ENCODE measurements at regions not wholly inside any gene's neighbourhood (a gene's known extent, or its start where the extent isn't known, plus 50 kb on each side); places are given as distances from the start of the nearest gene placed in this dataset.
"Not testable (repeated sequence)": the region's sequence is repeated elsewhere in the genome, so short reads cannot be mapped to it uniquely, and the experiment has no call there.

DNA sequence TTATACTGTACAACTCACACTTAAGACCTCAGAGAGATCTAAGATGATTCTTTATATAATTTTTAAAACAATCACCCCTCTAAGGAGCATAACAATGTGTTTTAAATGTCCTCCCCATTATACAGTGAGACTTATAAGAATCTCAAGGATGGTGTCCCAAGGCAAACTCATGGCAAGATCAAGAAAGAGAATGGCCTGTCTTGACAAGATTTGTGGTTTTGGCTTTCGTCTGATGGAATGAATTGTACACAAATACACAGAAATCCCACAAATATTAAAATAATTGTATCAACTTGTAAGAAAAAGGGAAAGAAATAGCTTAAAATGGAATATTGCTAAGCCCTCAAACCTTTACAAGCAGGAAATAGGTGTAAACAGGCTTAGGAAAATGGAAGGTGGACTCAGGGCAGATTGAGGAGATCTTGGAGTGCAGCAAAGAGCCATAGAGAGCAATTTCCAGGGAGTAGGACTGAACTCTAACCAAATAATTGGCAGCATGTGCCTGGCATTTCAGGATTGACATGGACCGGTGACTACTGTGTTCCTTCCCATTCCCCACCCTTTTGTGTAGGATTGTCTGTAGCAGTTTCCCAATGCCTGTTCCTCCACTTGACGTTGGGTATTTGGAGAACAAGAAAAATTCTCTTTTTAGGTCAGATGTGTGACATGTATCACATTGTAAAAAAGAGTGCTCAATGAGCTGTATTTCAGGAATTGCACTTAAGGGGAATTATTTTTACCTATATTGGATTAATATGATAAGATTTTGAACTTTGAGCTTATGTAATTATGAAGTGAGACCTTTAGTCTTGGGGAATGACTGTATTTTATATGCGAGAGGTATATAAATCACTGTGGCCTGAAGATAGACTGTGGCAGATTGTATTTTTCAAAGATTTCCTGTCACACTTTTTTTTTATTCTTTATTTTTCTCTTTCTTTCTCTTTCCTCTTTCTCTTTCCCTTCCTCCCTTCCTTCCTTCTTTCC is 317.8 kb upstream of the SLITRK3 start:
- no peak for DNase-seq

DNA sequence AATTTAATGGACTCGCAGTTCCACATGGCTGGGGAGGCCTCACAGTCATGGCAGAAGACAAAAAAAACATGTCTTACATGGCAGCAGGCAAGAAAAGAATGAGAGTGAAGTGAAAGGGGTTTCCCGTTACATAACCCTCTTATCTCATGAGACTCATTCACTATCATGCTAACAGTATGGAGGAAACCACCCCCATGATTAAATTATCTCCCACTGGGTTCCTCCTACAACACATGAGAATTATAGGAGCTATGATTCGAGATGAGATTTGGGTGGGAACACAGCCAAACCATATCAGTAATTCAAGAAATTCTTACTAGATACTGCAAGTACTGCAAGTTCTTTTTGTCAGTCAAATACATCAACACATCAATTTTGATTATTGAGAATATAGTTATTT is 311.4 kb upstream of the SLITRK3 start:
- no peak for DNase-seq

DNA sequence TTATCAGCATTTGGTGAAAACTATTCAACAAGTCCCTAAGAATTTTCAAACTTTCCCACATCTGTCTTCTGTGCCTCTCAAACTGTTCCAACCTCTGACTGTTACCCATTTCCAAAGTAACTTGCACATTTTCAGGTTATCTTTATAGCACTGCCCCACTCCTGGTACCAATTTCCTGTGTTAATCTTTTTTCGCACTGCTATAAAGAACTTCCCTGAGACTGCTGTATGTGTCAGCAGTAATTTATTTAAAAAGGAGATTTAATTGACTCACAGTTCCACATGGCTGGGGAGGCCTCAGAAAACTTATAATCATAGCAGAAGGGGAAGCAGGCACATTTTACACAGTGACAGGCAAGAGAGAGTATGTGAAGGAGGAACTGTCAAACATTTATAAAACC is 310.9 kb upstream of the SLITRK3 start:
- DNase-seq, result no peak

DNA sequence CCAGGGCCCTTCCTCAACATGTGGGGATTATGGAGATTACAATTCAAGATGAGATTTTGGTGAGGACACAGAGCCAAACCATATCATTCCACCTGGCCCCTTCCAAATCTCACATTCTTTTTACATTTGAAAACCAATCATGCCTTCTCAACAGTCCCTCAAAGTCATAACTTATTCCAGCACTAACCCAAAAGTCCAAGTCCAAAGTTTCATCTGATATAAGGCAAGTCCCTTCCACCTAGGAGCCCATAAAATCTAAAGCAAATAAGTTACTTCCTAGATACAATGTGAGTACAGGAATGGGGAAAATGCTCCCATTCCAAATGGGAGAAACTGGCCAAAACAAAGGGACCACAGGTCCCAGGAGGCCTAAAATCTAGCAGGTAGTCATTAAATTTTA is 309.5 kb upstream of the SLITRK3 start:
- no peak for DNase-seq

DNA sequence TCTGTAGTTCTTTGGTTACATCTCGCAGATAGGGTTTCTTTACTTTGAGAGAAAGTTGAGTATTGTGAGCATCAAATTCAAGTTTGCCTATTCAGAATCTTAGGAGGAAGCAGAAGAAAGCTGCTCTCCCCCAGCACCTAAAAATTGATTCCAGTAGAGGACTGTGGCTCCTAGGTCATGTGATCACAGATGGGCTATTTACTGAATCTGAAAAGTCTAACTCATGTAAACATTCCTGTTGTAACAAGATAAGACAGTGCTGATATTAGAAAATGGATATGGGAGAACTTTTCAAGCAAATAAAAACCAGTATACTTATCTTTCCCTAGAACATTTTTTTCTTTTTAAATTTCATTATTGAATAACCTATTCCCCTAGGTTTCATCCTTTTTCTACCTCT is 308.4 kb upstream of the SLITRK3 start:
- no peak for DNase-seq

DNA sequence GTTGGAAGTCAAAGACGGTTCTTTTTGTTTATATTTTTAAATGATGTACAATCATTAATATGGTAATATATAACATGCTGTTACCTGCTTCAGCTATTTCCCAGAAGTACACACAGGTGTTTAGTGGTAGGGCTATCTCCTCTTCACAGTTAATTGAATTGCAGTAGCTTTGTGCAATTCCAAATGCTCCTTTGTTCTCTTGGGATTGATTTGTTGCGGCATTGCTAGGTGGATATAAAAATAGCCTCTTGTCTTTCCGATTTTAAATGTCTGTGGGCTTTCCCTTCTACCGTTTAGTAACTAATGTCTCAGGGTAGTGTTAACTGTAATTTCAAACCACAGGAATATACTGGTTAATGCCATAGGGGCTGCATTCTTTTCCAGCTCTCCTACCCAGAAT is 307.6 kb upstream of the SLITRK3 start:
- DNase-seq, result no peak

DNA sequence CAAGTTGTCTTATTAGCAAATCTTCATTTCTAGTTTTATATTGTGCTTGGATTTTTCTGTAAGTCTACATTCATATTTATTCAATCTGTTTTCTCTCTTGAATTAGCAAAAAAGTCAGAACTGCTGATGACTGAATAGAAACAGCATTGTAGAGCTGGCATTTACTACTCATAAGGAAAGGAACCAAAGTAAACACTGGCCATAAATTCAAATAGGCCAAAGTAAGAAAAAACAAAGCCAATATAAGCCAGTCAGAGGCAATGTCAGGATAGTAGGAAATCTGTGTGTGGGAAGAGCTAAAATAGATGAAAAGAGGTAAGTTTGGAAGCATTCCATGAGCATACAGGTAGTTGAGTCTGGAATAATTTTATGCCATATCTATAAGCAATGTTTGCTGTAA is 307.2 kb upstream of the SLITRK3 start:
- DNase-seq, result no peak

DNA sequence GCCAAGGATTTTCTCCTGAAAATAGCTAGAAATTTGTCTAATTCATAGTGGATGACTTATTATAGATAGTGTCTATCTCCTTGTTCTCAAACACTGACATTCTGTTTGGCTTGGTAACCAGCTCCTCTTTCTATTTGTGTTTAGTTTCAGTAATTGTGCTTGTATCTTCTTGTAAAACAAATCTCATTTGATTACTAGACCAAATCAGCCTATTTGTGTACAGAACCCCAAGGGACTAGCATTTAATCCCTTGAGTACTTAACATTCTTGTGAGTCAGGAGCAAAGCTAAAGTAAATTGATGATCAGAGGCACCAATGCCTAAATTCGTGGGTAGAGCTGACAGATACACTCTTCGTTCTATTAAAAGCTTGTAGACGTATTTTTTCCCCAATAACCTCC is 306.5 kb upstream of the SLITRK3 start:
- no peak for DNase-seq

DNA sequence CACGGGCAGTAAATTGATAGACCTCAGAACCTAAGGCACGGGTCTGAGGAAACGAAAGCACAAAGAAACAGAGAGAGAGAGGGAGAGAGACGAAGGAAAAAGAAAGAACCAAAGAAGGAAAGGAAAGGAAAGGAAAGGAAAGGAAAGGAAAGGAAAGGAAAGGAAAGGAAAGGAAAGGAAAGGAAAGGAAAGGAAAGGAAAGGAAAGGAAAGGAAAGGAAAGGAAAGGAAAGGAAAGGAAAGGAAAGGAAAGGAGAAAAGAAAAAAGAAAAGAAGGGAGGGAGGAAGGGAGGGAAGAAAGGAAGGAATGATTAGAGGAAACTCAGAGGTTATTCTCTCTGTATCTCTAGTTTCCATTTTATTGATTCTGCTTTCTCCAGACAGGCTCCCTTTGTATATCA is 302.6 kb upstream of the SLITRK3 start:
- not testable (repeated sequence) for DNase-seq

DNA sequence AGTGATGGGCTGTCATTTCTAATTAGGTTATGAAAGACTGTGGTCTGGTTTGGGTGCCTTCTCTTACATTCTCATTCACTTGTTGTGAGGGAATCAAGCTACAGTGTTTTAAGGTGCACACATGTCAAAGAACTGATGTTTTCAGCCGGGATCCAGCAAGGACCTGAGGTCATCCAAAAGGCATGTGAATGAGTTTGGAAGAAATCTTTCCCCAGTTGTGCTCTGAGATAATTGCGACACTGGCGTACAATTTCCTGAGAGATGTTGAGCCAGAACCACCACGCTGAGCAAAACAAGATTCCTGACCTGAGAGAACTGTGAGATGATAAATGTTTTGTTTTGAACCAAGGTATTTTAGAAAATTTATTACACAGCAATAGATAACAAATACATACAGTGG is 295.3 kb upstream of the SLITRK3 start:
- DNase-seq, result no peak

DNA sequence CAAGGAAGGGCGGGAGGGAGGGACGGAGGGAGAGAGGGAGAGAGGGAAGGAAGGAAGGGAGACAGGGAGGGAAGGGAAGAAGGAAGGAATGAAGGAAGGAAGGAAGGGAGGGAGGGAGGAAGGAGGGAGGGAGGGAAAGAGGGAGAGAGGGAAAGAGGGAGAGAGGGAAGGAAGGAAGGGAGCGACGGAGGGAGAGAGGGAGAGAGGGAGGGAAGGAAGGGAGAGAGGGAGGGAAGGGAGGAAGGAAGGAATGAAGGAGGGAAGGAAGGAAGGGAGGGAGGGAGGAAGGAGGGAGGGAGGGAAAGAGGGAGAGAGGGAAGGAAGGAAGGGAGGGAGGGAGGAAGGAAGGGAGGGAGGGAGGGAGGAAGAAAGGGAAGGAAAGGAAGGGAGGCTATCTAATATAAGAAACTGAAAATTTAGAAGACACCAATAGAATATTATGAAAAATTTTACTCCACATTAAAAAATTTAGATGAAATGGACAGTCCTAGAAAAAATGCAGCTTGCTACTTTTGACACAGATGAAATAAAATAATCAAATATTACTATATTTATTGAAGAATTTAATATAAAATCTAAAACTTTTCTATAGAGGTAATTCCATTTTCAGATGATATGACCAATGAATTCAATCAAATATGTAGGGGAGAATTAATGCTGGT is 280.3 kb upstream of the SLITRK3 start:
- no peak for DNase-seq

DNA sequence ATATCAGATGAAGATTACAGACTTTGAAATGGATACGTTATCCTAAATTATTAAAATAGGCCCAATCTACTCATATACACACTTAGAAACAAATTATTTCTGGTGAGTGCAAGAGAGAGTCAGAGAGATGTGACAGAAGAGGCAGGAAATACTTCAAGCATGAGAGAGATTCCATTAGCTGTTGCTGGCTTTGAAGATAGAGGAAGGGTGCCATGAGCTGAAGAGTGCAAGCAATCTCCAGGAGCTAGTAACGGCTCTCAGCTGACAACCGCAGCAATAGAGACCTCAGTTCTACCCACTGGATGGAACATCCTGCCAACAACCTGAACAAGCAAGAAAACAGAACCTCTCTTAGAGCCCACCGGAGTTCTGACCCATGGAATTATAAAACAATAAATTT is 270.7 kb upstream of the SLITRK3 start:
- DNase-seq, result no peak

DNA sequence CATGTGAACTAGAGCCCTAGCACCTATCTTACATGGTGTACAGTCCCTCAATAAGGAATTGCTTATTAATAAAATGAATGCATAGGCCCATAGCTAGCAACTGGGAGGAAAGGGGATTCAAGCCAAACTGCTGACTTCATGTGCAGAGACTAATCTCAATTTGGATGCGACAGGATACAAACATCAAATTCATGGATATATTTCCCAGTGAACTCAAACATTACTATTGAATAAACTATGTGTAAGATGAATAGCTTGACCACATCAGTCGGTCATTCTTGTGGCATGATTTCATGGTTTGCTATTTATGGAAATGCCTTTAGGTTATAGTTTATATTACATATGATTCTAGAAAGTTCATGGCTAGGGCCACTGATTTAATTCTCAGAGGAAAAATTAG is 268.6 kb upstream of the SLITRK3 start:
- no peak for DNase-seq

DNA sequence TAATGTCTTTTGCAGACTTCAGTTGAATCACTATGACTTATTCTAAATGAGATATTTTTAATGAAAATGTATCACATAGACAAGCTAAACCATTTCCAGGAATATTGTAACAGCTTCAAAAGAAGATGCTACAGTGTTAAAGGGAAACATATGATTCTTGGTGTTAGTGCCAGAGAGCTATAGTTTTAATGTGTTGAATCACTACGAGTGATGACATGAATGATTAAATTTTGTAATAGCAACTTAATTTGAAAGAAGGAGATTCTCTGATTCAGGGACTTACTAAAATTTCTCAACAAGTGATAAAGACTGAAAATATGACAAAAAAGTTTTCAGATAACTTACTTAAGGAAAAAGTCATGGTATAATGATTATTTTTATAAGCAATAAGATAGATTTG is 267.3 kb upstream of the SLITRK3 start:
- no peak for DNase-seq

DNA sequence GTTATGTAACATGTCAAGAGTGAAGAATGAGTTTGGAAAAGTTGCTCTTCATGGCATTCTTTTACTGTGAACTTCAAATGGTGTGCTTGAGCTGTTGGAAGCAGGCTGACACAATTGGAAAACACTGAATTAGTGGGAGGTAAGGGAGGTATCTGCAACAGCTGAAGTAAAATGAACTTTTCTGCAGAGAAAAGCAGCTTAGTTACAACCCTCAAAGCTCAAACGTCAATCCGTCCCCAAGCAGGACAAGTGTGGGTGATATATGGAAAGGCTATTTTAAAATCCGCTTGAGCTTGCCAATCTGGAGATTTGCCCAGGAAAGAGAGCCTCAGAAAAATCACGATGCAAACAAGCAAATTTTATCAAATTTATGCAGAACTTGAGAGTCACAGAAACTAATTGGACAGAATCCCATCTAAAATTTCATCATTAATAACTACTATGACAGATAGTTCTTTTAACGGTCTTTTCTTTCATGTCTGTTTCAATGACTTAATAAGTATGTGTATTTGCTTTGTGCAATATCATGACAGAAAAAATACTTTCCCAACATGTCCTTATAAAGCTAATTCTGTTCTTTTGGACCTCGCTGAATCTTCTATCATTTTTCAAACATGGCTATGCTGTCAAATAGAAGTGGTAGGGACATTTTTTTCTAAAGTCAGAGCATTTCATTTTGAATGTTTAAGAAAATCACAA is 266.6 kb upstream of the SLITRK3 start:
- DNase-seq, result no peak

DNA sequence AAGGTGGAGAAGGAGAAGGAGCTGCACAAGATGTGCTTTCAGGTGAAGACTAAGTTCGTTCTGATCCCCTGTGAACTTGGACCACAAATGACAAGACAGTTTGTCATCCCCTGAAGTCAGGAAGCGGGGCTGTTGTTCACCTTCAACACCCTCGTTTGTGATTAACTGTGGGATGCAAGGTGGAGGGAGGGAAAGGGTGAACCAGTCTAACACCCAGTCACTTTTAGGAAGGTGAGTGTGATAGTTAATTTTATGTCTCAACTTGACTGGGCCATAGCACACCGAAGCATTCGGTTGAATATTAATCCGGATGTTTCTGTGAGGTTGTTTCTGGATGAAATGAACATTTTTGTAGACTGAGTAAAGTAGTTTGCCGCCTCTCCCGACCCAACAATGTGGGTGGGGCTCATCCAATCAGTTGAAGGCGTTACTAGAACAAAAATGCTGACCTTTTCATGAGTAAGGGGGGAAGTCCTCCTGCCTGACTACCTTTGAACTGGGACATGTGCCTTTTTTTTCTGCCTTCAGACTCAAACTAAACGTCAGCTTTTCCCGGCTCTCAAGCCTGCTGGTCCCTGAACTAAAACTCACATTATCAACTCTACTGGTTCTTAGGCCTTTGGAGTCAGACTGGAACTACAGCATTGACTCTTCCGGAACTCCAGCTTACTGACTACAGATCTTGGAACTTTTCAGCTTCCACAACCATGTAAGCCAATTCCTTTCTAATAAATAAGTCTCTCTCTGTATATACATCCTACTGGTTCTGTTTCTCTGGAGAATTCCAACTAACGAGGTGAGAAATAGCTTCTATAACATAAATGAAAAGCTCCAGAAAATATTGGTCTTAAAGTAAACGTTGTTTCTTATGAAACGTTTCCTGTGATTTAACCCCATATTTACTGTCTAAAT is 264.0 kb upstream of the SLITRK3 start:
- no peak for DNase-seq

DNA sequence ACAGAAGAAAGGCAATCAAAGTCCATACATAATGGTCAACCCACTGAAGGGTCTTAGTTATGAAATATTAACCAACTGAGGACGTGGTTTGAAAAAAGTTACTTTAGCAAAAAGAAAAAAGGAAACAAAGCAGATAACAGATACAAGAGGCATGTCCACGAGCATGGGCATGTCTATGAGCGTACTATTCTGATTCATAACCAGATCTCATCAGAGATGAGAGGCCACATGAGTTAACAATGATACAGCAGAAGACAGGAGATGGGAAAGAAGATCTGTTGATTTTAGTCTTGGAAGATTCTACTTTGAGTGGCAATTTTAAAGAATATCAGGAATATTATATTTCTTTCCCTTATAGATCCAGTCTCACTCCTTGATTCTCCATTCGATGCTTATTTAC is 262.9 kb upstream of the SLITRK3 start:
- DNase-seq, result no peak

DNA sequence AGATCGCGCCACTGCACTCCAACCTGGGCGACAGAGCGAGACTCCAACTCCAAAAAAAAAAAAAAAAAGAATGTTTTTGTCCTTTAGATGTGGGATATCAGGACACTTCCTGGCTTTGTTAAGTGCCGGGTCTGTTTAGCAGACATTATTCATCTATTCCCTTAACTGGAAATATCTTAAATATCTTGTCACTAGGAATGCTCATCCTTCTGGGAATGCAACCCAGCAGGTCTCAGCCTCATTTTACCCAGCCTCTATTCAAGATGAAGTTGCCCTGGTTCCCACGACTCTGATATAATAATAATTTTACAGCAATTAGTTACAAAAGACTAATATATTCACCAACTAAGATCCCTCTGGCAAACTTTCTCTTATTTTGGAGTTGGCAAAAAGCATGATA is 260.9 kb upstream of the SLITRK3 start:
- DNase-seq, result no peak

DNA sequence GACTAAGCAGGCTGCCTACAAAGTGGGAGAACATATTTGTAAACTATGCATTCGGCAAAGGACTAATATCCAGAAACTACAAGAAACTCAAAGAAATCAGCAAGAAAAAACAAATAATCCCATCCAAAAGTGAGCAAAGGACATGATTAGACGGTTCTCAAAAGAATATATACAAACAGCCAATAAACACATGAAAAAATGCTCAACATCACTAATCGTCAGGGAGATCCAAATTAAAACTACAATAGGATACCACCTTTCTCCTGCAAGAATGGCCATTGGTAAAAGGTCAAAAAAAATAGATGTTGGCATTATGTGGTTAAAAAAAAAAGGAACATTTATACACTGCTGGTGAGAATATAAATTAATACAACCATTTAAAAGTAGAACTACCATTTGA is 259.6 kb upstream of the SLITRK3 start:
- no peak for DNase-seq

DNA sequence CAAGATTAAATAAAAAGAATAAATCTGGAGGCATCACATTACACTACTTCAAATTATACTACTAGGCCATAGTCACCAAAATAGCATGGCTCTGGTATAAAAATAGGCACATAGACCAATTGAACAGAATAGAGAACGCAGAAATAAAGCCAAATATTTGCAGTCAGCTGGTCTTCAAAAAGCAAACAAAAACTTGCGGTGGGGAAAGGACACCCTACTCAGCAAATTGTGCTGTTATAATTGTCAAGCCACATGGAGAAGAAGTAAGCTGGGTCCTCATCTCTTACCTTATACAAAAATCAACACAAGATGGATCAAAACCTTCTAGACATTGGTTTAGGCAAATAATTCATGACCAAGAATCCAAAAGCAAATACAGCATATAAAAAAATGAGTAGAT is 259.2 kb upstream of the SLITRK3 start:
- no peak for DNase-seq

DNA sequence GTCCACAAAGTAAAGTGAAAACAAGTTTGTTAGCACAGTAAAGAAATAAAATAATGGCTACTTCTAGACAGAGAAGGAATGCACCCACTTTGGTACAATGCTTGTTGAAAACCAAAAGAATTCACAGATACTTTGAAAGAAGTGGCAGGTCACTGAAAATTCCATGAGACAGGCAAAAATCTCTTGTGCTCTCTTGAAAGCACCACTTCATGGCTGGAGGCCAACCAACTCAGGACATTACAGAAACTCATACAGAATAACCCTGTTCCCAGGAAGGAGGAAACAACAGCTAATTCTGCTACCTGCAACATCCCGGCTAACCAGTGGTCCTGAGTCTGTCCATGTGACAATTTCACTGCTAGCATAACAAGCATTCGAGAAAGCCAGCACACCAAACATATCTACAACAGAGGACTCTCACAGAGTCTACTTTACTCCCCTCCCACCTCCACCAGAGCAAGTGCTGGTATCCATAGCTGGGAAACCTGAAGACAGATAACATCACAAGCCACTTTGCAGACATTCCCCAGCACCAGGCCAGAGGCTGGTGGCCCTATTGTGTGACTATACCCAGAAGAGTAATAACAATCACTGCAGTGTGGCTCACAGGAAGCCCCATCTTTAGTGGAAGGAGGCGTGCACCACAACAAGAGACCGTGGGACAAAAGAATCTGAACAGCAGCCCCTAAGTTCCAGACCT is 255.3 kb upstream of the SLITRK3 start:
- no peak for DNase-seq

DNA sequence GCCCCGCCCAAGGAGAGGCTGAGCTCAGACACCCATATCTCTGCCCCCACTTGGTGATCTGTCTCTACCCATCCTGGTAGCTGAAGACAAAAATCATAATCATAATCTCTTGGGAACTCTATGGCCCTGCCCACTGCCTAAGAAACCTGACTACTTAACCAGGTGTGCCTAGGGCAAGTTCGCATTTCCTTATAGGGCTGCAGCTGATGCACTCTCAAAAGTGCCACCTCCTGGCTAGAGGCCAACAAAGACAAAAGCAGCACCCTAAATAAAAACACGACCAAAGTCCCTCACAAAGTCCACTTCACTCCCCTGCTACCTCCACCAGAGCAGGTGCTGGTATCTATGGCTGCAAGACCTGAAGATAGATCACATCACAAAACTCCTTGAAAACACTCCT is 250.4 kb upstream of the SLITRK3 start:
- no peak for DNase-seq

Measured in NCI-H510A (cell line).